Liver (tissue), 7 donors: ENCODE measurements at regions not wholly inside any gene's neighbourhood (a gene's known extent, or its start where the extent isn't known, plus 50 kb on each side); places are given as distances from the start of the nearest gene placed in this dataset.
"Not testable (repeated sequence)": the region's sequence is repeated elsewhere in the genome, so short reads cannot be mapped to it uniquely, and the experiment has no call there.

Experiments
- DNase-seq: peaks from one replicate; pipeline ENCODE4 v3.0.0-alpha.2; 2017; ENCODE audit warnings: low spot score
- H3K27ac ChIP-seq, 2 donors: one replicate each; pipeline ENCODE4 v1.7.0; 2013; ENCODE audit warnings: inconsistent platforms in 2 of 2, low read length in 2 of 2, control low read depth in 1 of 2, low read depth in 1 of 2, mild to moderate bottlenecking in 1 of 2
- H3K27me3 ChIP-seq, 4 donors: one replicate each; pipeline versions ENCODE4 v1.6.1 to v1.7.0; 2013; ENCODE audit warnings: low read length in 3 of 4, inconsistent platforms in 1 of 4, mild to moderate bottlenecking in 1 of 4, moderate library complexity in 1 of 4; ENCODE audit not compliant: control insufficient read depth in 4 of 4, insufficient read depth in 4 of 4
- H3K36me3 ChIP-seq, 4 donors: one replicate each; pipeline versions ENCODE4 v1.6.1 to v1.7.0; 2013; ENCODE audit warnings: low read length in 3 of 4, mild to moderate bottlenecking in 3 of 4, low read depth in 1 of 4, moderate library complexity in 1 of 4; ENCODE audit not compliant: control insufficient read depth in 4 of 4, insufficient read depth in 3 of 4
- H3K4me1 ChIP-seq, 4 donors: one replicate each; pipeline versions ENCODE4 v1.6.1 to v1.7.0; 2013; ENCODE audit warnings: low read length in 3 of 4, mild to moderate bottlenecking in 3 of 4, moderate library complexity in 1 of 4; ENCODE audit not compliant: control insufficient read depth in 4 of 4, insufficient read depth in 4 of 4
- H3K4me3 ChIP-seq, 3 donors: one replicate each; pipeline versions ENCODE4 v1.6.1 to v1.7.0; 2013; ENCODE audit warnings: low read length in 3 of 3, control low read depth in 1 of 3, low read depth in 1 of 3, mild to moderate bottlenecking in 1 of 3
- H3K9ac ChIP-seq, 2 donors: one replicate each; pipeline ENCODE4 v1.7.0; 2013; ENCODE audit warnings: low read length in 2 of 2, mild to moderate bottlenecking in 2 of 2, moderate library complexity in 2 of 2, control low read depth in 1 of 2, low read depth in 1 of 2
- H3K9me3 ChIP-seq, 4 donors: one replicate each; pipeline versions ENCODE4 v1.6.1 to v1.7.0; 2013; ENCODE audit warnings: low read length in 3 of 4; ENCODE audit not compliant: control insufficient read depth in 4 of 4
- JUND ChIP-seq, 2 donors: IDR thresholded peaks; 2 replicates each; pipeline ENCODE4 v1.6.1; 2016; ENCODE audit warnings: antibody characterized with exemption in 2 of 2
- NR2F2 ChIP-seq: IDR thresholded peaks from 2 replicates; pipeline ENCODE4 v1.6.1; 2016; ENCODE audit warnings: antibody characterized with exemption
- RAD21 ChIP-seq, 2 donors: IDR thresholded peaks; 2 replicates each; pipeline ENCODE4 v1.6.1; 2016; ENCODE audit warnings: antibody characterized with exemption in 2 of 2, mild to moderate bottlenecking in 2 of 2
- RXRA ChIP-seq, 2 donors: IDR thresholded peaks; 2 replicates each; pipeline ENCODE4 v1.6.1; 2017 to 2018; ENCODE audit warnings: antibody characterized with exemption in 2 of 2, mild to moderate bottlenecking in 1 of 2
- TAF1 ChIP-seq: conservative IDR thresholded peaks from 2 replicates; pipeline ENCODE4 v1.6.1; 2016; ENCODE audit warnings: antibody characterized with exemption, mild to moderate bottlenecking
- ZBTB33 ChIP-seq: IDR thresholded peaks from 2 replicates; pipeline ENCODE4 v1.6.1; 2016; ENCODE audit warnings: antibody characterized with exemption
- WGBS: extraction: QIAGEN DNeasy Blood & Tissue Kit; methylation state at CpG from one replicate; pipeline ENCODE4 v1.1.7; 2013; 5-methylcytosine and 5-hydroxymethylcytosine counted together
- donor health status: healthy.
- donor health status: healthy.
- donor health status: healthy.
- donor health status: healthy.

- Histone ChIP-seq H3K4me1 (peaks cover 0 to 2% (median 0%) of the 10 kb centered on the region in 4 donors), H3K4me3 (no peak overlapping the region), H3K27ac (no peak overlapping the region), H3K9me3 (no peaks in the 10 kb centered on the region), H3K36me3 (no peaks in the 10 kb centered on the region), H3K9ac (no peak overlapping the region), H3K27me3 (no peaks in the 10 kb centered on the region)
- WGBS, result 80% methylated on average over 2 of the region's 2 CpGs
- no peak for TF ChIP-seq RXRA (IDR thresholded peaks at IDR 0.05)
- TF ChIP-seq ZBTB33, result no peak
- no peak for TF ChIP-seq TAF1
- no peak for TF ChIP-seq JUND (IDR thresholded peaks at IDR 0.05)
- TF ChIP-seq RAD21 (IDR thresholded peaks at IDR 0.05), result no peak
- no peak for TF ChIP-seq NR2F2
- no peak for DNase-seq
Observed at GRCh38 chr20:5662769-5663168, 52.0 kb upstream of the GPCPD1 start.

- not testable (repeated sequence) for H3K27ac ChIP-seq, H3K4me3 ChIP-seq, H3K9me3 ChIP-seq, DNase-seq, H3K27me3 ChIP-seq, H3K4me1 ChIP-seq, H3K9ac ChIP-seq, H3K36me3 ChIP-seq
- WGBS, result 85% methylated on average over 8 of the region's 8 CpGs
Observed at GRCh38 chr20:5660756-5661155, 50.0 kb upstream of the GPCPD1 start.
